OCI-LY1 (cell line): ENCODE measurements at regions not wholly inside any gene's neighbourhood (a gene's known extent, or its start where the extent isn't known, plus 50 kb on each side); places are given as distances from the start of the nearest gene placed in this dataset.

Source experiments
- EZH2 ChIP-seq: fragments of 200-600 bp; sonication (generic), shearing (Covaris generic); IDR thresholded peaks from 2 replicates; pipeline ENCODE4 v1.8.0; 2017; ENCODE audit warnings: borderline replicate concordance, mixed run types, mild to moderate bottlenecking, antibody characterized with exemption, low read length, moderate library complexity, mixed read lengths
- TF ChIP-seq, protein P1 (sequence below): fragments of 200-600 bp; sonication (generic), shearing (Covaris generic); IDR thresholded peaks from 2 replicates; pipeline ENCODE4 v1.5.1; 2017; ENCODE audit warnings: mild to moderate bottlenecking, antibody characterized with exemption, low read length, moderate library complexity, mixed read lengths

DNA sequence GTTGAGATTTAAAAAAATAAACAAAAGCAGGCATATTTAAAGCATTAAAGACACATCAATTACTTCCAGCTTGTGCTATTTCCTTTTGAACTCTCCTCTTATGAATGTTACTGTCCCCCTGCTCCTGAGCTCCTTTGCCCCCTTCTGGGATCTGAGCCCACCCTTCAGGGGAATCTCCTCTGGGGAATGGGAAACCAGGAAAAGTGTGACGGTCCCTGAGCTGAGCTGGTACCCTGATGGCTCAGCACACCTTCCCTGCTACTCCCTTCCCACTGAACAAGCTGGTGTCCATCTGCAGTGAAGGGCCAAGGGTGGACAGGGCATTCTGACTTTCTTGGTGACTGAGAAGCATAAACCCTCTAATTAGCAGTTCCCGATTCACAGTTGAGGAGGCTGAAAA is 356.3 kb downstream of the PTEN start:
- TF ChIP-seq, protein P1, sequence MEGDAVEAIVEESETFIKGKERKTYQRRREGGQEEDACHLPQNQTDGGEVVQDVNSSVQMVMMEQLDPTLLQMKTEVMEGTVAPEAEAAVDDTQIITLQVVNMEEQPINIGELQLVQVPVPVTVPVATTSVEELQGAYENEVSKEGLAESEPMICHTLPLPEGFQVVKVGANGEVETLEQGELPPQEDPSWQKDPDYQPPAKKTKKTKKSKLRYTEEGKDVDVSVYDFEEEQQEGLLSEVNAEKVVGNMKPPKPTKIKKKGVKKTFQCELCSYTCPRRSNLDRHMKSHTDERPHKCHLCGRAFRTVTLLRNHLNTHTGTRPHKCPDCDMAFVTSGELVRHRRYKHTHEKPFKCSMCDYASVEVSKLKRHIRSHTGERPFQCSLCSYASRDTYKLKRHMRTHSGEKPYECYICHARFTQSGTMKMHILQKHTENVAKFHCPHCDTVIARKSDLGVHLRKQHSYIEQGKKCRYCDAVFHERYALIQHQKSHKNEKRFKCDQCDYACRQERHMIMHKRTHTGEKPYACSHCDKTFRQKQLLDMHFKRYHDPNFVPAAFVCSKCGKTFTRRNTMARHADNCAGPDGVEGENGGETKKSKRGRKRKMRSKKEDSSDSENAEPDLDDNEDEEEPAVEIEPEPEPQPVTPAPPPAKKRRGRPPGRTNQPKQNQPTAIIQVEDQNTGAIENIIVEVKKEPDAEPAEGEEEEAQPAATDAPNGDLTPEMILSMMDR, result no peak
- TF ChIP-seq EZH2, result no peak
